HEK293T (cell line): ENCODE measurements at regions not wholly inside any gene's neighbourhood (a gene's known extent, or its start where the extent isn't known, plus 50 kb on each side); places are given as distances from the start of the nearest gene placed in this dataset.

Experiments
- CTCF ChIA-PET: fragments of 350-600 bp; formaldehyde crosslinking; extraction: SDS; loops from one replicate; lab custom pipeline; 2021; ENCODE audit warnings: antibody characterized with exemption, inconsistent platforms; lab: Yijun Ruan, JAX
- POLR2A ChIA-PET: fragments of 350-600 bp; formaldehyde crosslinking; extraction: SDS; loops from one replicate; lab custom pipeline; 2020; ENCODE audit warnings: antibody characterized with exemption, inconsistent platforms; lab: Yijun Ruan, JAX
- DNase-seq: peaks from one replicate; pipeline ENCODE4 v3.0.0; 2012; ENCODE audit warnings: mixed read lengths; ENCODE audit errors: extremely low spot score
- ARNT ChIP-seq: fragments of 450-650 bp; IDR thresholded peaks from 2 replicates; pipeline ENCODE4 v1.6.1; 2017; ENCODE audit warnings: mild to moderate bottlenecking
- BHLHE40 ChIP-seq: fragments of 450-650 bp; IDR thresholded peaks from 2 replicates; pipeline ENCODE4 v1.6.1; 2016; ENCODE audit warnings: mild to moderate bottlenecking, moderate library complexity, borderline replicate concordance
- CTBP1 ChIP-seq: fragments of 450-650 bp; IDR thresholded peaks from 2 replicates; pipeline ENCODE4 v1.6.1; 2016; ENCODE audit warnings: borderline replicate concordance
- ELF4 ChIP-seq: fragments of 450-650 bp; IDR thresholded peaks from 2 replicates; pipeline ENCODE4 v1.6.1; 2017; ENCODE audit warnings: antibody characterized with exemption
- FOXA1 ChIP-seq: fragments of 450-650 bp; IDR thresholded peaks from 2 replicates; pipeline ENCODE4 v1.6.1; 2016; ENCODE audit warnings: mild to moderate bottlenecking
- FOXK2 ChIP-seq: fragments of 450-650 bp; IDR thresholded peaks from 2 replicates; pipeline ENCODE4 v1.6.1; 2016; ENCODE audit warnings: mild to moderate bottlenecking
- FOXM1 ChIP-seq: fragments of 450-650 bp; IDR thresholded peaks from 2 replicates; pipeline ENCODE4 v1.6.1; 2017; ENCODE audit warnings: mild to moderate bottlenecking, borderline replicate concordance
- L3MBTL2 ChIP-seq: fragments of 450-650 bp; conservative IDR thresholded peaks from 2 replicates; pipeline ENCODE4 v1.6.1; 2016; ENCODE audit warnings: mild to moderate bottlenecking
- LEF1 ChIP-seq: fragments of 450-650 bp; IDR thresholded peaks from 2 replicates; pipeline ENCODE4 v1.6.1; 2017; ENCODE audit warnings: mild to moderate bottlenecking, borderline replicate concordance
- NFRKB ChIP-seq: fragments of 450-650 bp; IDR thresholded peaks from 2 replicates; pipeline ENCODE4 v1.6.1; 2016; ENCODE audit warnings: mild to moderate bottlenecking, moderate library complexity
- SP1 ChIP-seq: fragments of 450-650 bp; IDR thresholded peaks from 2 replicates; pipeline ENCODE4 v1.6.1; 2017
- SUZ12 ChIP-seq: fragments of 450-650 bp; IDR thresholded peaks from 2 replicates; pipeline ENCODE4 v1.6.1; 2016; ENCODE audit warnings: mild to moderate bottlenecking
- TARDBP ChIP-seq: fragments of 450-650 bp; IDR thresholded peaks from 2 replicates; pipeline ENCODE4 v1.6.1; 2016
- ZNF384 ChIP-seq: fragments of 450-650 bp; IDR thresholded peaks from 2 replicates; pipeline ENCODE4 v1.6.1; 2016
- TF ChIP-seq, protein P1 (sequence below): fragments of 450-650 bp; IDR thresholded peaks from 2 replicates; pipeline ENCODE4 v1.6.1; 2016

GRCh38 chr2:128797092-128797491, 478.4 kb upstream of the HS6ST1 start:
- no peak for DNase-seq
- ChIA-PET POLR2A (no interaction called here), CTCF (no interaction called here)
- TF ChIP-seq BHLHE40 = no peak
- no peak for TF ChIP-seq LEF1
- TF ChIP-seq FOXA1 = no peak
- TF ChIP-seq FOXK2 = no peak
- TF ChIP-seq ELF4 = no peak
- no peak for TF ChIP-seq SP1
- no peak for TF ChIP-seq ARNT
- TF ChIP-seq, protein P1, sequence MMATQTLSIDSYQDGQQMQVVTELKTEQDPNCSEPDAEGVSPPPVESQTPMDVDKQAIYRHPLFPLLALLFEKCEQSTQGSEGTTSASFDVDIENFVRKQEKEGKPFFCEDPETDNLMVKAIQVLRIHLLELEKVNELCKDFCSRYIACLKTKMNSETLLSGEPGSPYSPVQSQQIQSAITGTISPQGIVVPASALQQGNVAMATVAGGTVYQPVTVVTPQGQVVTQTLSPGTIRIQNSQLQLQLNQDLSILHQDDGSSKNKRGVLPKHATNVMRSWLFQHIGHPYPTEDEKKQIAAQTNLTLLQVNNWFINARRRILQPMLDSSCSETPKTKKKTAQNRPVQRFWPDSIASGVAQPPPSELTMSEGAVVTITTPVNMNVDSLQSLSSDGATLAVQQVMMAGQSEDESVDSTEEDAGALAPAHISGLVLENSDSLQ = no peak
- TF ChIP-seq NFRKB = no peak
- TF ChIP-seq SUZ12 = no peak

- ChIA-PET POLR2A (no interaction called here), CTCF (no interaction called here)
- TF ChIP-seq, protein P1 = no peak
- no peak for TF ChIP-seq LEF1
- TF ChIP-seq ARNT = no peak
- TF ChIP-seq ELF4 = no peak
- no peak for DNase-seq
Measured at GRCh38 chr2:128797533-128797932, 478.9 kb upstream of the HS6ST1 start.

DNA sequence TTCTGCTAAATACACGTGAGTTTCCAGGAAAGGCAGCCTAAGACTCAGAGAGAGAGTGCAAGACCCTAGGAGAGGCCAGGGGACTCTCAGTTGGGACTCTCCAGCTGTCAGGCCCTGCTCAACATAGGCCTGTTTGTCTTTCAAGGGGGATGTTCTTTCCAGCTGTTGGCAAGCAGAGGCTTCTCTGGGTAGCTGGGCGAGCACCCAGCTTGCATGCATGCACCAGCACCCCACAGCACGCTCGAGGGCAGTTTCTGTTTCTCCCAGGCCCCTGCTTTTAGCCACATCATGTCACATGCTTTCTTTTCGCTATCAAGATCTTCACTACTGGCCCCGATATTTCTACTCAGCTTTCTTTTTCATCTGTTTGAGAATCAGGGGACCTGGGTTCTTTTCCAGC, 479.3 kb upstream of the HS6ST1 start:
- TF ChIP-seq, protein P1 = no peak
- DNase-seq = no peak
- ChIA-PET POLR2A (no interaction called here), CTCF (no interaction called here)

GRCh38 chr2:128798502-128799283, 480.0 kb upstream of the HS6ST1 start:
- TF ChIP-seq SP1 (no peak), BHLHE40 (no peak), CTBP1 (no peak), NFRKB (no peak)
- CTCF ChIA-PET = no interaction called here
- POLR2A ChIA-PET = no interaction called here
- no peak for DNase-seq

DNA sequence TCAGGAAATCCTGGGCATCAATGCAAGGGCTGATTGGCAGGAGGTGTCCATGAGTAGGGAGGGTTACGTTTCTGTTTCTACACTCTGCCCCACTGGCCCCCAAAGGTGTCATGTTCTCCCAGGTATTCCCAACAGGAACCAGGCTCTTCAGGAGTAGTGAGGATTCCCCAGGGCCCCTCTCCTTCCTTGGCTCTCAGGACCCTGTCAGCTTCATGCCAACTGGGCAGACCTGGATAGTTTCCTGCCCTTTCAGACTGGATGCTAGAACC, 480.6 kb upstream of the HS6ST1 start:
- no peak for DNase-seq
- ChIA-PET CTCF (no interaction called here), POLR2A (no interaction called here)
- TF ChIP-seq ZNF384 (no peak), L3MBTL2 (no peak), NFRKB (no peak), TARDBP (no peak), SP1 (no peak), CTBP1 (no peak), ELF4 (no peak), FOXM1 (no peak), SUZ12 (no peak), LEF1 (no peak), ARNT (no peak)
- TF ChIP-seq, protein P1 = no peak

DNA sequence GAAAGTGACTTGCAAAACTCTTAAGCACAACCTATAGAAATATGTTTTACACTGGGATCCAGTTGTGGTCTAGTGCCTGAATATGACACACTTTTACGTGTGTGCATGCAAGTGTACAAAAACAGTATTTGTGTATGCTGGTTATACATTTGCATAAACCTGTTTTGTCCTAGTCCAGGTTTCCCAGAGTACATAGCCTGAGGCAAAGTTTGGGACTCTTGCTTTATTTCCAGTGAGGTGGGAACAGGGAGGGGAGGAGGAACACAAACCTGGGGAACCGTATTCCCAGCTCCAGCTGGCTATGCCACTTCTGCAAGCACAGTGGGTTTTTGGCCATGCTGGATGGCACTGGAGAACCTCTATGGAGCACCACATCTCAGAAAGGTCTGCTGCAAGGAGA, 481.1 kb upstream of the HS6ST1 start:
- no peak for DNase-seq
- ChIA-PET CTCF (no interaction called here), POLR2A (no interaction called here)
- TF ChIP-seq, protein P1 = no peak
- TF ChIP-seq LEF1 (no peak), SUZ12 (no peak), FOXK2 (no peak), ELF4 (no peak), NFRKB (no peak), L3MBTL2 (no peak), ARNT (no peak), SP1 (no peak), FOXA1 (no peak)
